ENCODE measurements at regions not wholly inside any gene's neighbourhood (a gene's known extent, or its start where the extent isn't known, plus 50 kb on each side); places are given as distances from the start of the nearest gene placed in this dataset.

DNA sequence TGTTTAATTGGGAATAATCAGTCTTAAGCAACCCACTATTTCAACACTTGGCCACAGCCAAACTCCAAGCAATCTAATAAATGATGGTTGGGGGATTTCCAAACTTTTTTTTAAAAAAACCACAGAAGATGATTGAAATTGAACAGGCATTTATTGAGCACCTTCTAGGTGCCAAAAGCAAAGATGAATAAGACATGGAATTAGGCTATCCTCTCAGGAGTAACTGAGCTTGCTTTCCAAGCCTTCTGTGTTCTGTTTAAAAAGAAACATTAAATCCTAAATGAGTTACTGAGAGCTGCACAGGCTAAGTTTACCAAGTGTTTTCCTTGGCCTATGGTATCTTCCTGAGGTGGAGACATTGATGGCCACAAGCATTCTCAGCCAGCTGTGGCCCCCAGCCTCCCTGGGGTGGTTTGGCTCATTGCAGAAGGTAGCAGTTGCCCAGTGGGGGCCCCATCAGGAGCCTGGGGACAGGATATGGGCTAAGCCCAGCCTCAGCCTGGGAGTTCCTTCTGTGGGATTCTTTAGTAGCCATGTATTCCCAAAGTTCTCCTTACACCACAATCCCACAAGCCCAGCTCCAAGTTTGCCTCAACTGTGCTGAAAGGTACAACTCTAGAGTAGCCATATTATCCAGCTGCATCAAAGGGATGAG is 174.3 kb downstream of the C1D start (continued):
- TF ChIP-seq ZBTB33 (IDR thresholded peaks at IDR 0.05; ENCODE audit: extremely low read depth, insufficient replicate concordance, low read length) (no peak), ZNF274 (IDR thresholded peaks at IDR 0.05; ENCODE audit: low read depth, low read length) (no peak), MAX (IDR thresholded peaks at IDR 0.05) (no peak)

GRCh38 chr2:67889056-67889455 is 173.7 kb downstream of the C1D start:
- ChIA-PET POLR2A (no interaction called here), CTCF (no interaction called here), RAD21 (ENCODE audit: low non-redundant PET in 1 of 2, low total read pairs in 2 of 2, uncharacterized antibody in 2 of 2, unreplicated experiment in 2 of 2) (no interaction called here)

More at GRCh38 chr2:67889056-67889455, 173.7 kb downstream of the C1D start:
- Histone ChIP-seq H4K20me1 (ENCODE audit: insufficient read depth) (no peaks in the 10 kb centered on the region), H3K9me2 (ENCODE audit: insufficient read depth) (no peaks in the 10 kb centered on the region), H3K4me3 (replicated peaks in 1 of 2; ENCODE audit: low read depth in 1 of 2, low read length in 2 of 2) (no peak overlapping the region), H3K27ac (ENCODE audit: low read depth, low read length) (no peak overlapping the region), H3K4me2 (ENCODE audit: low read length) (no peak overlapping the region), H3K27me3 (ENCODE audit: insufficient read depth, low read length) (peaks cover 5% of the 10 kb centered on the region), H3K36me3 (ENCODE audit: control insufficient read depth in 1 of 2, insufficient read depth in 2 of 2, low read length in 2 of 2) (no peaks in the 10 kb centered on the region), H2AFZ (ENCODE audit: low read depth, low read length, poor library complexity, severe bottlenecking) (no peak overlapping the region), H3K9me3 (ENCODE audit: control insufficient read depth in 1 of 2, insufficient read depth in 1 of 2, low read depth in 1 of 2, low read length in 2 of 2) (no peaks in the 10 kb centered on the region), H3K9ac (ENCODE audit: low read length) (no peak overlapping the region), H3K4me1 (ENCODE audit: control insufficient read depth in 1 of 2, insufficient read depth in 2 of 2, low read length in 2 of 2) (no peaks in the 10 kb centered on the region), H3K79me2 (ENCODE audit: insufficient read depth, low read length) (no peaks in the 10 kb centered on the region)
- ATAC-seq (no peak), DNase-seq (ENCODE audit: low read depth, low spot score) (no peak)
- intact Hi-C loops (cut with micrococcal nuclease) = no loop called here
- no TSS peak for BruUV-seq (replicated peaks)
- TF ChIP-seq CBX3 (IDR thresholded peaks at IDR 0.05; ENCODE audit: low read depth) (no peak), FOSL1 (IDR thresholded peaks at IDR 0.05; ENCODE audit: low read depth) (no peak), RAD21 (IDR thresholded peaks at IDR 0.05; ENCODE audit: low read depth) (no peak), ELF1 (IDR thresholded peaks at IDR 0.05; ENCODE audit: borderline replicate concordance, low read depth) (no peak), YY1 (IDR thresholded peaks at IDR 0.05; ENCODE audit: extremely low read depth, insufficient replicate concordance, low read depth, low read length) (no peak), EZH2phosphoT487 (IDR thresholded peaks at IDR 0.05; ENCODE audit: borderline replicate concordance) (no peak)
- TF ChIP-seq, protein P1, sequence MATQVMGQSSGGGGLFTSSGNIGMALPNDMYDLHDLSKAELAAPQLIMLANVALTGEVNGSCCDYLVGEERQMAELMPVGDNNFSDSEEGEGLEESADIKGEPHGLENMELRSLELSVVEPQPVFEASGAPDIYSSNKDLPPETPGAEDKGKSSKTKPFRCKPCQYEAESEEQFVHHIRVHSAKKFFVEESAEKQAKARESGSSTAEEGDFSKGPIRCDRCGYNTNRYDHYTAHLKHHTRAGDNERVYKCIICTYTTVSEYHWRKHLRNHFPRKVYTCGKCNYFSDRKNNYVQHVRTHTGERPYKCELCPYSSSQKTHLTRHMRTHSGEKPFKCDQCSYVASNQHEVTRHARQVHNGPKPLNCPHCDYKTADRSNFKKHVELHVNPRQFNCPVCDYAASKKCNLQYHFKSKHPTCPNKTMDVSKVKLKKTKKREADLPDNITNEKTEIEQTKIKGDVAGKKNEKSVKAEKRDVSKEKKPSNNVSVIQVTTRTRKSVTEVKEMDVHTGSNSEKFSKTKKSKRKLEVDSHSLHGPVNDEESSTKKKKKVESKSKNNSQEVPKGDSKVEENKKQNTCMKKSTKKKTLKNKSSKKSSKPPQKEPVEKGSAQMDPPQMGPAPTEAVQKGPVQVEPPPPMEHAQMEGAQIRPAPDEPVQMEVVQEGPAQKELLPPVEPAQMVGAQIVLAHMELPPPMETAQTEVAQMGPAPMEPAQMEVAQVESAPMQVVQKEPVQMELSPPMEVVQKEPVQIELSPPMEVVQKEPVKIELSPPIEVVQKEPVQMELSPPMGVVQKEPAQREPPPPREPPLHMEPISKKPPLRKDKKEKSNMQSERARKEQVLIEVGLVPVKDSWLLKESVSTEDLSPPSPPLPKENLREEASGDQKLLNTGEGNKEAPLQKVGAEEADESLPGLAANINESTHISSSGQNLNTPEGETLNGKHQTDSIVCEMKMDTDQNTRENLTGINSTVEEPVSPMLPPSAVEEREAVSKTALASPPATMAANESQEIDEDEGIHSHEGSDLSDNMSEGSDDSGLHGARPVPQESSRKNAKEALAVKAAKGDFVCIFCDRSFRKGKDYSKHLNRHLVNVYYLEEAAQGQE (IDR thresholded peaks at IDR 0.05; ENCODE audit: low read depth) = no peak

Data from HCT116 (cell line).